ENCODE measurements at regions not wholly inside any gene's neighbourhood (a gene's known extent, or its start where the extent isn't known, plus 50 kb on each side); places are given as distances from the start of the nearest gene placed in this dataset.

- Histone ChIP-seq H3K27me3 (peaks cover 4% of the 10 kb centered on the region), H3K4me3 (no peak overlapping the region), H3K27ac (no peak overlapping the region), H3K36me3 (no peaks in the 10 kb centered on the region), H3K9me3 (no peaks in the 10 kb centered on the region), H3K4me1 (ENCODE audit: insufficient read depth) (no peaks in the 10 kb centered on the region)
- DNase-seq = no peak
- WGBS, 3 donors = 51 to 60% (median 54%) methylated on average over 2 of the region's 2 CpGs
- intact Hi-C loops (cut with DNase I) = no loop called here
- no peak for TF ChIP-seq EP300 (IDR thresholded peaks at IDR 0.05)
- TF ChIP-seq CTCF (IDR thresholded peaks at IDR 0.05) = no peak
- TF ChIP-seq POLR2A (IDR thresholded peaks at IDR 0.05) = no peak
Observed at GRCh38 chr2:57908736-57909161, 137.9 kb upstream of the VRK2 start.

- Histone ChIP-seq H3K9me3 (no peaks in the 10 kb centered on the region), H3K27me3 (peaks cover 5% of the 10 kb centered on the region), H3K27ac (no peak overlapping the region), H3K4me3 (no peak overlapping the region), H3K4me1 (ENCODE audit: insufficient read depth) (no peaks in the 10 kb centered on the region), H3K36me3 (no peaks in the 10 kb centered on the region)
- no peak for TF ChIP-seq CTCF (IDR thresholded peaks at IDR 0.05)
- WGBS, 3 donors = 45 to 62% (median 50%) methylated on average over 1 of the region's 1 CpG
- intact Hi-C loops (cut with DNase I) = no loop called here
- no peak for DNase-seq
Observed at GRCh38 chr2:57918126-57918525, 128.5 kb upstream of the VRK2 start.

GRCh38 chr2:57920342-57920939, 126.2 kb upstream of the VRK2 start:
- intact Hi-C loops (cut with DNase I) = no loop called here
- H3K27ac ChIP-seq = no peak overlapping the region
- TF ChIP-seq POLR2A (IDR thresholded peaks at IDR 0.05) = no peak
- TF ChIP-seq CTCF (IDR thresholded peaks at IDR 0.05) = no peak
- no peak for TF ChIP-seq EP300 (IDR thresholded peaks at IDR 0.05)
- no peaks in the 10 kb centered on the region for H3K36me3 ChIP-seq
- H3K4me1 ChIP-seq (ENCODE audit: insufficient read depth) = no peaks in the 10 kb centered on the region
- DNase-seq = no peak
- H3K4me3 ChIP-seq = no peak overlapping the region
- H3K27me3 ChIP-seq = no peaks in the 10 kb centered on the region
- H3K9me3 ChIP-seq = no peaks in the 10 kb centered on the region
- WGBS, 3 donors = 80 to 90% (median 83%) methylated on average over 5 of the region's 5 CpGs

- TF ChIP-seq POLR2A (IDR thresholded peaks at IDR 0.05) = no peak
- no peak for TF ChIP-seq EP300 (IDR thresholded peaks at IDR 0.05)
- TF ChIP-seq CTCF (IDR thresholded peaks at IDR 0.05) = no peak
- Histone ChIP-seq H3K9me3 (peaks cover 0 to 6% of the 10 kb centered on the region in 2 donors), H3K4me1 (ENCODE audit: insufficient read depth) (no peaks in the 10 kb centered on the region), H3K36me3 (no peaks in the 10 kb centered on the region), H3K27ac (no peak overlapping the region), H3K27me3 (no peaks in the 10 kb centered on the region), H3K4me3 (no peak overlapping the region)
- intact Hi-C loops (cut with DNase I) = no loop called here
- no peak for DNase-seq
Observed at GRCh38 chr2:57934659-57935058, 111.9 kb upstream of the VRK2 start.

All from ovary (tissue), 7 donors.